Activated CD8-positive, alpha-beta T cell treated with anti-CD3 and anti-CD28 coated beads for 36 hours (primary cell): ENCODE measurements at regions not wholly inside any gene's neighbourhood (a gene's known extent, or its start where the extent isn't known, plus 50 kb on each side); places are given as distances from the start of the nearest gene placed in this dataset.

Source experiments
- ATAC-seq: fragments of 200-7000 bp; cut with Tn5 transposase; one replicate; pipeline ENCODE4 v1.10.0; 2021; ENCODE audit warnings: mild to moderate bottlenecking, moderate library complexity
- CTCF ChIA-PET: fragments of 350-600 bp; sonication (Branson Sonifier 250); formaldehyde crosslinking; loops from one replicate; lab custom pipeline; 2021; ENCODE audit warnings: antibody characterized with exemption; lab: Charles Lee
- POLR2A ChIA-PET: fragments of 350-600 bp; sonication (Branson Sonifier 250); formaldehyde crosslinking; loops from one replicate; lab custom pipeline; 2021; ENCODE audit warnings: antibody characterized with exemption; lab: Charles Lee
- DNase-seq: peaks from one replicate; pipeline ENCODE4 v3.0.0-alpha.2; 2020
- H3K27ac Mint-ChIP-seq: one replicate; pipeline ENCODE4 v1.8.0; 2021; ENCODE audit warnings: mild to moderate bottlenecking, mixed read lengths
- H3K27me3 Mint-ChIP-seq: one replicate; pipeline ENCODE4 v1.8.0; 2021; ENCODE audit warnings: mixed read lengths
- H3K36me3 Mint-ChIP-seq: one replicate; pipeline ENCODE4 v1.8.0; 2021; ENCODE audit warnings: low read depth, mixed read lengths
- H3K4me1 Mint-ChIP-seq: one replicate; pipeline ENCODE4 v1.8.0; 2021; ENCODE audit warnings: low read depth, mixed read lengths
- H3K4me3 Mint-ChIP-seq: one replicate; pipeline ENCODE4 v1.8.0; 2021; ENCODE audit warnings: mild to moderate bottlenecking, moderate library complexity, mixed read lengths
- H3K9me3 Mint-ChIP-seq: one replicate; pipeline ENCODE4 v1.8.0; 2021; ENCODE audit warnings: mixed read lengths
- intact Hi-C: fragments of 100-400 bp; cut with micrococcal nuclease; formaldehyde crosslinking; loops from one replicate; pipeline ENCODE4 v1.10.0; 2022
- TF ChIP-seq, protein P1 (sequence below): fragments of 200-600 bp; IDR thresholded peaks from one replicate; pipeline ENCODE4 v1.8.0; 2022; ENCODE audit warnings: antibody characterized with exemption, mild to moderate bottlenecking

DNA sequence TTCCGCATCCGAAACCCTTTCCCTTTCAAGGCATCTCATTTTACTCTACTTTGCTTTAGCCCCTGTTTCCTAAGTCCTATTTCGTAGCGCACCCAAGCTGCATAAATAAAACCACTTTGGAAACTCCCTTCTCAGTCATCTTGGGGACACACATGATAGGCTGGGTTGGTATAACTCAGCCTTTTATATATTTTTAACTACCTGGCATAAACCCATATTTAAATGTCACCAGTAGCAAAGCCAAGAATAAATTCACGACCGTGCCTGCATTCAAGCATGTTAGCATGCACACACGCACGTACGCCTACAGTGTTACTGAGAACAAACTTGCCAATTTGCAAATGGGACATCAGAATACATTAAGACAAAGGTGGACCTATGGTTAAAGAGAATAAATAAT lies 564.7 kb upstream of the PIK3C3 start:
- Mint-ChIP-seq H3K27me3 (no peaks in the 10 kb centered on the region), H3K27ac (no peak overlapping the region), H3K4me1 (no peaks in the 10 kb centered on the region), H3K36me3 (no peaks in the 10 kb centered on the region), H3K9me3 (no peaks in the 10 kb centered on the region), H3K4me3 (no peak overlapping the region)
- ChIA-PET POLR2A (no interaction called here), CTCF (no interaction called here)
- no peak for ATAC-seq
- TF ChIP-seq, protein P1, sequence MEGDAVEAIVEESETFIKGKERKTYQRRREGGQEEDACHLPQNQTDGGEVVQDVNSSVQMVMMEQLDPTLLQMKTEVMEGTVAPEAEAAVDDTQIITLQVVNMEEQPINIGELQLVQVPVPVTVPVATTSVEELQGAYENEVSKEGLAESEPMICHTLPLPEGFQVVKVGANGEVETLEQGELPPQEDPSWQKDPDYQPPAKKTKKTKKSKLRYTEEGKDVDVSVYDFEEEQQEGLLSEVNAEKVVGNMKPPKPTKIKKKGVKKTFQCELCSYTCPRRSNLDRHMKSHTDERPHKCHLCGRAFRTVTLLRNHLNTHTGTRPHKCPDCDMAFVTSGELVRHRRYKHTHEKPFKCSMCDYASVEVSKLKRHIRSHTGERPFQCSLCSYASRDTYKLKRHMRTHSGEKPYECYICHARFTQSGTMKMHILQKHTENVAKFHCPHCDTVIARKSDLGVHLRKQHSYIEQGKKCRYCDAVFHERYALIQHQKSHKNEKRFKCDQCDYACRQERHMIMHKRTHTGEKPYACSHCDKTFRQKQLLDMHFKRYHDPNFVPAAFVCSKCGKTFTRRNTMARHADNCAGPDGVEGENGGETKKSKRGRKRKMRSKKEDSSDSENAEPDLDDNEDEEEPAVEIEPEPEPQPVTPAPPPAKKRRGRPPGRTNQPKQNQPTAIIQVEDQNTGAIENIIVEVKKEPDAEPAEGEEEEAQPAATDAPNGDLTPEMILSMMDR, result no peak
- no peak for DNase-seq
- intact Hi-C loops, result no loop called here

DNA sequence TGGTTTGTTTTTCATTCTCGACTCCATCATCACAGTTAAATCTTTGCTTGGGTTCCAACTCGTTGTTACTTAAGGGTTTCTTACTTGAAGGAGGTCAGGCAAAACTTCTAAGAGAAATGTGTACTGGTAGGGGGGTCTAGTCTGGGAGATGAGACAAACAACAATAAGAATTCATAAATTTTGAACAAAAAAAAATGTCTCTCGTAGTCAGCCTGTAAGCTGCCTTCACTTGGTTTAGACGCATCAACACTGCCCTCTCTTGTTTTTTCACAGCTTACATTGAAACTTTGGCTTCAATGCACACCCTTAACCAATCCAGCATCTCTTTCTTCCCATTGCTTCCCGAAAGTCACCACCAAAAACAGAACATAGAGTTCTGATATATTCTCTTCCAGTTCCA lies 576.4 kb upstream of the PIK3C3 start:
- no peak for DNase-seq
- ChIA-PET CTCF (interaction anchor here (0.6 to 1.4 kb wide), 2 partner anchors 43 to 1326 kb away, joined by 3 to 4 read pairs; no protein-coding TSS in a partner anchor), POLR2A (no interaction called here)
- Mint-ChIP-seq H3K9me3 (peaks cover 7% of the 10 kb centered on the region), H3K27ac (no peak overlapping the region), H3K36me3 (no peaks in the 10 kb centered on the region), H3K4me1 (no peaks in the 10 kb centered on the region), H3K4me3 (no peak overlapping the region), H3K27me3 (no peaks in the 10 kb centered on the region)
- intact Hi-C loops, result no loop called here
- TF ChIP-seq, protein P1, result no peak
- no peak for ATAC-seq

DNA sequence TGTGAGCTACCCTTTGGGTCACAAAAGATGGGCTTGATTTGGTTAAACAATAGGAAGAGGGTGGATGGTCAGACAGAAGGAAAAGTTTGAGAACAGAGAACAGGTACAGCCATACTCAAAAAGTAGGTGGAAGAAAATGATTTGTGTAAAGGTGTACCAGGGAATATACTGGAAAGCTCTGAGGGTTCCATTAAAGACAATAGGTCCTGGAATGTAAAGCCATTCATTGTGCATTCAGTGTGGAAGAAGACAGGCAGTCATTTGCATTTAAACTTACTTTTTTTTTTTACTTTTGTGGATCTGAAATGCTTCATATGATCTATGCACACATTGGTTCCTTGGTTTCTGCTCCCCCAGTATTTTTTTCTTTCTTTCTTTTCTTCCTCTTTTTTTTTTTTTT lies 581.4 kb upstream of the PIK3C3 start:
- no peaks in the 10 kb centered on the region for H3K36me3 Mint-ChIP-seq
- ChIA-PET CTCF (no interaction called here), POLR2A (no interaction called here)
- no peaks in the 10 kb centered on the region for H3K27me3 Mint-ChIP-seq
- DNase-seq (no peak), ATAC-seq (no peak)
- no peaks in the 10 kb centered on the region for H3K4me1 Mint-ChIP-seq
- H3K4me3 Mint-ChIP-seq, result no peak overlapping the region
- intact Hi-C loops, result no loop called here
- peaks cover 1% of the 10 kb centered on the region for H3K9me3 Mint-ChIP-seq
- H3K27ac Mint-ChIP-seq, result no peak overlapping the region
- TF ChIP-seq, protein P1, result no peak

DNA sequence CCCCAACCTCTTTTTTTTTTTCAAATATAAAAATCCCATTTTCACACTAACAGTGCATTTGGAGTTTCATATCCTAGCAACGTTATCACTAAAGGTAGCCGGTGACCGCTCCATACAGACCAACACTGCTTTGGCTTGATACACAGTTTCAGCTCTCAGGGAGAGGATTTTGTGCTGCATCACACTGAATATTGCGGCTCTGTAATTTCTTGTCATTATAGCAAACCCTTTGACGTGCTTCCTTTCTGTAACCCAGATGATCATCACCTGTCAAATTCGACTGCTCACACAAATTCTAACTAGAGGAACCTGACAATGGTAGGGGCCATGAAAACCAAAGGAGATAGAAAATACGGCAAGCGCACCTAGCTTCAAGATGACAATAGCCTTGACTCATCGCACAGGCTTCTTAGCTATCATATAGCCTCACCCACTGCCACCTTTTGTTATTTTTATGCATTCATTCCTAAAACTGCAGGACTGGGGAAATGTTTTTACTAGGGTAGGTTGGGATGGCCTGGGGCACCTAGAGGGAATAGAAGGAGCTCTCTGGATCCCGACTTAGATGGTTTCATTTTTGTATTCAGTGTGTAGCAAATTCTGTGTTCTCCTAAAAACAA lies 582.9 kb upstream of the PIK3C3 start:
- POLR2A ChIA-PET, result no interaction called here
- Mint-ChIP-seq H3K9me3 (no peaks in the 10 kb centered on the region), H3K4me1 (no peaks in the 10 kb centered on the region), H3K27me3 (no peaks in the 10 kb centered on the region), H3K36me3 (no peaks in the 10 kb centered on the region), H3K4me3 (no peak overlapping the region), H3K27ac (no peak overlapping the region)
- CTCF ChIA-PET, result no interaction called here
- TF ChIP-seq, protein P1, result no peak
- intact Hi-C loops, result no loop called here
- ATAC-seq (no peak), DNase-seq (no peak)

DNA sequence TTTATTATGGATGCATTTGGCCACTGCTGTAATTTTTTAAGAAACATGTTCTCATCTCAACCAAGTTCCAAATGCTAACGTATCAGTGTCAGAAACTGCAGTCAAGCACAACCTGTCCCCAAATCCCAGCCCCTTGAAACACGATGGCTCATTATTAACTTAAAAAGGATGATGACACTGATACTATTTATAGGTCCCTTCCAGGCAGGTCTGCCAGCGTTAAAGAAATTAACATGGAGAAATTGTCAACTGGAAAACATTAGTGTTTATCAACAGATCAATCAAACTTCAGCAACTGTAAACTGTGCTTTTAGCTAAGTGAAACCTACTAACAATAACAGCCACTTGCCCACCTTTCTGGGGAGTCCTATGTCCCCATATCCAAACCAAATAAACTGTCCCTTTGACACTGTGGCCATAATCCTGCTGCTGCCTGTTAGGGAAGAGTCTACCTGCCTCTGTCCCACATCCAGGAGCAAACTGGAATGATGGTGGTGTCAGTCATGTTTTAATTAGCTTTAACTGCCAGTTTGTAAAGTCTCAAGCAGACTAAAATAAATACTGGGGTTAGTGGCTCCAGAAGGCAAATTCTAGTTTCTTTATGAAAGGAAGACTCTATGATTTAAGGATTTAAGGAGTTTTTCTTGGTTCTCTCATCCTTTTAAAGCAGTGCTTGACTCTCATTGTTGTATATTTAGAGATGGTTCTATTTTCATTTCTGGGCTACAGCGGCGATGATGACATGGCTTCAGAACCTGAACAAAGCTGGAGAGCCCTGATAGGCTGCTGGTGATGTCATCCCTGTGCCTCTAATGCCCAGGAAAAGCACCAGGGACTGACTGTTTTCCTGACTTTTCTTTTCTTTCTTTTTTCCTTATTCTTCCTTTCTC lies 583.6 kb upstream of the PIK3C3 start:
- ChIA-PET CTCF (no interaction called here), POLR2A (no interaction called here)
- no peaks in the 10 kb centered on the region for H3K36me3 Mint-ChIP-seq
- no peak overlapping the region for H3K27ac Mint-ChIP-seq
- ATAC-seq, result no peak
- intact Hi-C loops, result no loop called here
- H3K27me3 Mint-ChIP-seq, result no peaks in the 10 kb centered on the region
- no peaks in the 10 kb centered on the region for H3K9me3 Mint-ChIP-seq
- no peak overlapping the region for H3K4me3 Mint-ChIP-seq
- TF ChIP-seq, protein P1, result no peak
- DNase-seq, result no peak
- H3K4me1 Mint-ChIP-seq, result no peaks in the 10 kb centered on the region
